MG63 (cell line): ENCODE measurements at regions not wholly inside any gene's neighbourhood (a gene's known extent, or its start where the extent isn't known, plus 50 kb on each side); places are given as distances from the start of the nearest gene placed in this dataset.
"Not testable (repeated sequence)": the region's sequence is repeated elsewhere in the genome, so short reads cannot be mapped to it uniquely, and the experiment has no call there.

Experiments used
- DNase-seq: peaks from one replicate; pipeline ENCODE4 v3.0.0-alpha.2; 2020
- H3K27me3 ChIP-seq: fragments of 250-450 bp; sonication (Bioruptor Pico); 2 replicates; pipeline ENCODE4 v1.5.1; 2020; ENCODE audit warnings: mild to moderate bottlenecking, moderate library complexity
- H3K36me3 ChIP-seq: fragments of 250-450 bp; sonication (Bioruptor Pico); 2 replicates; pipeline ENCODE4 v1.5.1; 2020; ENCODE audit warnings: mild to moderate bottlenecking, moderate library complexity
- H3K4me3 ChIP-seq: fragments of 250-450 bp; sonication (Bioruptor Pico); 2 replicates; pipeline ENCODE4 v1.5.1; 2020; ENCODE audit warnings: mild to moderate bottlenecking, moderate library complexity
- H3K9me3 ChIP-seq: fragments of 250-450 bp; sonication (Bioruptor Pico); 2 replicates; pipeline ENCODE4 v1.5.1; 2020; ENCODE audit warnings: mild to moderate bottlenecking, moderate library complexity

DNA sequence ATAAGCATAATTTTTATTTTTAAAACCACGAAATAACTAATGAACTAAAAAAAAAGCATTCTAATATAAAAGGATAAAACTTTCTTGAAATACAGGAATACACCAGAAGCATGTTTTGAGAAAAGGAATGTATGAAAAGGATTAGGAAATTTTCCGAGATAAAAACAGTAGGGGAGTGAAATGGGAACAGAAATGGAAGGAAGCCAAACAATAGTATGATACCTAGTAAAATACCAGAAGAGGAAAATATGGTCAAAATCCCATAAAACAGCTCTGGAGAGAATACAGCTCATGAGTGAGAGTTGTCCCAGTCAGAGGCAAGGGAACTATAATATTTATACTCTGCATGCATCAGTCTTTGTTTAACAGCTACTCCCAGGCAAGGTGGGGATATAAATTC is 1016.2 kb downstream of the SLC6A15 start:
- DNase-seq: no peak
- Histone ChIP-seq H3K4me3 (no peak overlapping the region), H3K36me3 (no peaks in the 10 kb centered on the region), H3K27me3 (no peaks in the 10 kb centered on the region), H3K9me3 (no peaks in the 10 kb centered on the region)

DNA sequence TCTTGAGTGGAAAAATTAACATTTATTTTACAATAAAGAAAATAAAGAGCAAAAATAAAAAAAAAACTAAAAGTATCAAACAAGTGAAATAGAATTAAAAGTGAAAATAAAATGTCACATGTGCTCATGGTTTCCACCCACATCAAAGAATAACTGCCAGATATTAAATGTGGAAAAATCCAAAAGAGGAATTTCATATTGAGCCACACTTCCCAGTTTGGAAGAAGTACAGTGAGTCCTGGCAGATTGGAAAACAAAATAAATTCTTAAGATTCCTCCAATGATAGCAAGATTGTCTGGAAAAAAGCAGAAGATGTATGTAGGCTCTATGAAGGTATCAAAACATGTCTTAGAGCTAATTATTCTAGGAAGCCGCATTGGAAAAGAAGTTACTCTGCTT is 1019.5 kb downstream of the SLC6A15 start:
- H3K9me3 ChIP-seq: no peaks in the 10 kb centered on the region
- DNase-seq: no peak
- no peaks in the 10 kb centered on the region for H3K27me3 ChIP-seq
- no peak overlapping the region for H3K4me3 ChIP-seq
- H3K36me3 ChIP-seq: no peaks in the 10 kb centered on the region

DNA sequence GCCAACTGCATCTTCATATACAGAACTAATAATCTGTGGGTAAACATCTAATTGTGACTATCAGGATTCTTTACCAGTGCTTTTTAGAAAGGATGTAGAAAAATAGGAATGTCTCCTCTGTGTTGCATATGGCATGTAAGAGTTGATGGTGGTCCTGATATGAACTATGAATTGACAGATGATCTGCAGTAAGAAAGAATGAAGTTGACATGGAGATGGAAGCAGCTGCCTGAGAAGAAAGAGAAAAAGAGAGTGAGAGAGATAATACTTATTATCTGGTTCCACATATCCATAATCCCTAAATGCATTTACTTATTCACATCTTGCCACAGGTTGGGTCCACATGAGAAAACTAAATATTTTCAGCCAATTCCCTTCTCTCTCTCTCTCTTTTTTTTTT is 1022.9 kb downstream of the SLC6A15 start:
- Histone ChIP-seq H3K27me3 (no peaks in the 10 kb centered on the region), H3K9me3 (no peaks in the 10 kb centered on the region), H3K4me3 (no peak overlapping the region), H3K36me3 (no peaks in the 10 kb centered on the region)
- no peak for DNase-seq

DNA sequence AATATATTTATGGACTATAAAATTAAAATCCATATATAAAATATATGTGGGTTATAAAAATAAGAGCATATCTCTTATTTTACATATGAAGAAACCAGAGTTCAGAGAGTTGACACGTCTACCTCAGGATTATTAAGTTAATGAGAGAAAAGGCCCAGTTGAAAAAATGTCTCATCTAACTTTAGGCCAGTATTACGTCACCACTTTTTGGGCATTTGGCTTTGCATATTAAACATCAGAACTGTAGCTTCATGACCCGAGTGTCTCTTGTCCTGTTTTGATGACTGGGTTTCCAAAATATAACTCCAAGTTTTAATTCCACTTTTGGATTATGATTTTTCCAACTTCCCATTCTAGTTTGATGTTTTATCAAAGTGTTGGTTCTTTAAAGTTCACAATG is 1026.1 kb downstream of the SLC6A15 start:
- Histone ChIP-seq H3K9me3 (no peaks in the 10 kb centered on the region), H3K4me3 (no peak overlapping the region), H3K36me3 (no peaks in the 10 kb centered on the region), H3K27me3 (no peaks in the 10 kb centered on the region)
- DNase-seq: no peak

DNA sequence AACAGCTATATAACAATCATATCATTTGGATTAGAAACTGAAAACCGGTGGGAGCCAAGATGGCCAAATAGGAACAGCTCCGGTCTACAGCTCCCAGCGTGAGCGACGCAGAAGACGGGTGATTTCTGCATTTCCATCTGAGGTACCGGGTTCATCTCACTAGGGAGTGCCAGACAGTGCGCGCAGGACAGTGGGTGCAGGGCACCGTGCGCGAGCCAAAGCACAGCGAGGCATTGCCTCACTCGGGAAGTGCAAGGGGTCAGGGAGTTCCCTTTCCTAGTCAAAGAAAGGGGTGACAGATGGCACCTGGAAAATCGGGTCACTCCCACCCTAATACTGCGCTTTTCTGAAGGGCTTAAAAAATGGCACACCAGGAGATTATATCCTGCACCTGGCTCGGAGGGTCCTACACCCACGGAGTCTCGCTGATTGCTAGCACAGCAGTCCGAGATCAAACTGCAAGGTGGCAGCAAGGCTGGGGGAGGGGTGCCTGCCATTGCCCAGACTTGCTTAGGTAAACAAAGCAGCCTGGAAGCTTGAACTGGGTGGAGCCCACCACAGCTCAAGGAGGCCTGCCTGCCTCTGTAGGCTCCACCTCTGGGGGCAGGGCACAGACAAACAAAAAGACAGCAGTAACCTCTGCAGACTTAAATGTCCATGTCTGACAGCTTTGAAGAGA is 1041.5 kb downstream of the SLC6A15 start:
- not testable (repeated sequence) for DNase-seq, H3K4me3 ChIP-seq, H3K9me3 ChIP-seq, H3K36me3 ChIP-seq, H3K27me3 ChIP-seq

DNA sequence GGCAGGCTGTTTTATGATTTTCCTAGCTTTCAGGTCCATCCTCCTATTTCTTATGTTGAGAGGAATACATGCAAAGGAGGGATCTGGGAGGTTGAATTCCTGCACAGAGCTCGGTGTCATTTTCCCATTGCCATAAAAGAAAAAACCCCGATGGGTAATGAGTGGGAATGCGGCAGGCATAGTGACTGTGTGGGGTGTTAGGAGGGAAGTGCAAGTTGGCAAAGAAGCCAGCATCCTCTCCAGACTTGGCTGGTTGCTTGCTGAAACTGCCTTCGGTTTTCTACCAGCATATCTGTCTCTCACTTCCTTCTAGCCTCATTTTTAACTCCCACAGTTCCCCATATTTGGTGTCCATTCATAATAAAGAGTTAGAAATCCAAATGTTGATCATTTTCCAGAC is 1046.1 kb downstream of the SLC6A15 start:
- Histone ChIP-seq H3K4me3 (no peak overlapping the region), H3K27me3 (no peaks in the 10 kb centered on the region), H3K9me3 (no peaks in the 10 kb centered on the region), H3K36me3 (no peaks in the 10 kb centered on the region)
- no peak for DNase-seq

DNA sequence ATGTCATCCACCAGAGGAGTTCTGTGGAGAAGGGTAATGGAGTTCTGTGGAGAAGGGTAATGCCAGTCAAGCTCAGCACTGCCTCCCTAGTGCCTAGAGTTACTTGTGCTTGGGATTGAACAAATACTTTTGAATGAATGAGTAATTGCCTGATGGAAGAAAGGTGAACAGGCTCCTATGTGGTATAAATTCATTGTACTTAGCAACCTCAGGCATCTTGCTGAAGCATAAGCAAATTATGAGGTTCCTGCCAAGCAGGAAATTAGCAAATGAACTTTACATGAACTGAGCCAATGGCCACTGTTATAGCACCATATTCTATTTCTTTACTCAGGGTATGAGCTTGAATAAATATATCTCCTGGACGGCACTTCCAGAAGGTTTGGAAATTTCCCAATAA is 1047.2 kb downstream of the SLC6A15 start:
- Histone ChIP-seq H3K36me3 (no peaks in the 10 kb centered on the region), H3K27me3 (no peaks in the 10 kb centered on the region), H3K9me3 (no peaks in the 10 kb centered on the region), H3K4me3 (no peak overlapping the region)
- no peak for DNase-seq

DNA sequence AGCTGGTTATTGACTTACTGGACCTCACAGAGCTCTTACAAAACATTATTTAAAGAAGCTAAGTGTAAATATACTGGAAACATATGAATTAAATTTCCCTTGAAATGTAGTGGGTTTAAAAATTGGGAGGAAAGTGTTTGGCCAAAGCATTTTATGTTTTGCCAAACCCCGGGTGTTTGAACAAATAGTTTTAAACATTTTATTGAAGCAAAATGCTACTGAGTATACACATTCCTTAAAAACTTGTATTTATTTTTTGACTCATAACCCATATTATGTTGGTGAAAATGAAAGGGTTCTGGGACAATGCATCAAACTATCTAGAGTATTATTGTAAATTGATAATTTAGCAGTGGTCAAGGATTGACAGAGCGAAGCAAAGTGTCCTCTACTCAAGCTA is 1048.5 kb downstream of the SLC6A15 start:
- Histone ChIP-seq H3K36me3 (no peaks in the 10 kb centered on the region), H3K9me3 (no peaks in the 10 kb centered on the region), H3K4me3 (no peak overlapping the region), H3K27me3 (no peaks in the 10 kb centered on the region)
- DNase-seq: no peak

DNA sequence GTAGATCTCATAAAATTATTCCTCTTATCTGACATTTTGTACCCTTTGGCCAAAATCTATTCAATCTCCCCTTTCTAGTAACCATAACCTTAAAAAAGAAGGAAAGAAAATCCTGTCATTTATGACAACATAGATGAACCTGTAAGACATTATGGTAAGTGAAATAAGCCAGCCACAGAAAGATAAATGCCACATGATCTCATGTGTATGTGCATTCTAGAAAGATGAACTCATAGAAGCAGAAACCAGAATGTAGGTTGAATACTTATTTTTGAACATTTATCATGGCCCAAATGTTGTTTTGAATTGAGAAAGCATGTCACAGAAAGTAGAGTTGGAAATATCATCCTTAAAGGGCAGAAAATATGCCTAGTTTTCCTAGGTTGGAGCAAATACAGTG is 1053.6 kb downstream of the SLC6A15 start:
- no peak overlapping the region for H3K4me3 ChIP-seq
- H3K36me3 ChIP-seq: no peaks in the 10 kb centered on the region
- DNase-seq: no peak
- no peaks in the 10 kb centered on the region for H3K9me3 ChIP-seq
- H3K27me3 ChIP-seq: no peaks in the 10 kb centered on the region

DNA sequence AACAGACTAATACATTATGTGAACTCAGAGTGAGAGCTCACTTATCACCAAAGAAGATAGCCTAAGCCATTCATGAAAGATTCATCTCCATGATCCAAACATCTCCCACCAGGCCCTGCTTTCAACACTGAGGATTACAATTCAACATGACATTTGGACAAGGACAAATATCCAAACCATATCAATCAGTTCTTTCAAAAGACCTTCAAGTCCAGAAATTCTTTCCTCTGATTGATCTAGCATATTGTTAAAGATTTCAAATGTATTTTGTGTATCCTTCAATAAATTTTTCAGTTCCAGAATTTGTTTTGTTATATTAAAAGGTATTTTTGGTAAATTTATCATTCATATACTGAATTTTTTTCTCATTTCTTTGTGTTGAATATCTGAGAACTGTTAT is 1055.8 kb downstream of the SLC6A15 start:
- DNase-seq: no peak
- Histone ChIP-seq H3K4me3 (no peak overlapping the region), H3K9me3 (no peaks in the 10 kb centered on the region), H3K27me3 (no peaks in the 10 kb centered on the region), H3K36me3 (no peaks in the 10 kb centered on the region)

DNA sequence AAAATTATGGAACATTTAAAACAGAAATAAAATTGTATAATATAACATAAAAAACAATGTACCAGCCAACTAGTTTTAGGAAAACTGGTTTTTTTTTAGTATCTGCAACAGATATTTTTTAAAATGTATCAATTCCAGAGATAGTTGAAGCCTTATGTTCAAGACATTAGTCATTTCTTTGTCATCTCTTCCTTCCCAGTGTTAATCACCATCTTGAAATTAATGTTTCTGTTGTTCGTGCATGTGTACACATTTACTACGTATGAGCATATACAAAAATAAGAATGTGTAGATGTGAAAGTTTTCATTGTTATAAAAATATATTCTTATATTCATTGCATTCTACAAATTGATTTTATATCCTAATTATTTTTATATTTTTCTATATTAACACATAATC is 1062.1 kb downstream of the SLC6A15 start:
- no peak overlapping the region for H3K4me3 ChIP-seq
- no peaks in the 10 kb centered on the region for H3K9me3 ChIP-seq
- DNase-seq: no peak
- no peaks in the 10 kb centered on the region for H3K27me3 ChIP-seq
- no peaks in the 10 kb centered on the region for H3K36me3 ChIP-seq

DNA sequence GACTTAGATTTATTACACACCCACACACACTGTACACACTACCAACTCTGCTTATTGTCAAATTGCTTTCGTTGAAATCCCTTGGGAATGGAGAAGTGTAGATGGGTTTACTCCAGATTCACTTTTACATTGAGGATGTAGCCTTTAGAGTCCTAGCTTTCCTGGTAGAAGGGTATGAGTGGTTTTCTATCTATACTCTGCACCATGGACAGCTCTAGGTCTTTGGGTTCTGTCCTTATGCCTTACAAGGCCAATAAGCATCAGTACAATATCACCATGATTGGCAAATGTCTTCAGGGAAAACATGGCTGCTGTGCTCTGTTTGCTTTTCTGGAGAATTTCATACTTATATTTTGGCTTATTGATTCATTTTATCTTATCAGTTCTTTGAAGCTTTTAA is 1063.9 kb downstream of the SLC6A15 start:
- Histone ChIP-seq H3K4me3 (no peak overlapping the region), H3K27me3 (no peaks in the 10 kb centered on the region), H3K9me3 (no peaks in the 10 kb centered on the region), H3K36me3 (no peaks in the 10 kb centered on the region)
- DNase-seq: no peak

DNA sequence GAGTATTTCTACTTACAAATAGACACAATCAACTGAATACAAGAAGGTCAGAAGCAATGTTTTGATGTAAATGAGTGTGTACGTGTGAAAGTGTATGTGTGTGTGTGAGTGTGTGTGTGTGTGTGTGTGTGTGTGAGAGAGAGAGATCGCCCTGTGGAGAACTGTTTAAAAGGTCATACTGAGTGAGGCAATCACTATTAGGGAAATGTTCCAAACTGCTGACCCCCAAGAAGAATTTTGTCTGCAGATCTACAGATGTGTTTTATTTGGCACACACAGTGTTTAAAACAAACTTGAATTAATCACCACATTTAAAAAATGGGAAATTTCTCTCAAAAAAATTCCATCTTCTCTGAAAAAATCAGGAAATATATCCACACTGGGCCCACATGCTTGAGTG is 1069.1 kb downstream of the SLC6A15 start:
- Histone ChIP-seq H3K36me3 (no peaks in the 10 kb centered on the region), H3K4me3 (no peak overlapping the region), H3K27me3 (no peaks in the 10 kb centered on the region), H3K9me3 (no peaks in the 10 kb centered on the region)
- DNase-seq: no peak

DNA sequence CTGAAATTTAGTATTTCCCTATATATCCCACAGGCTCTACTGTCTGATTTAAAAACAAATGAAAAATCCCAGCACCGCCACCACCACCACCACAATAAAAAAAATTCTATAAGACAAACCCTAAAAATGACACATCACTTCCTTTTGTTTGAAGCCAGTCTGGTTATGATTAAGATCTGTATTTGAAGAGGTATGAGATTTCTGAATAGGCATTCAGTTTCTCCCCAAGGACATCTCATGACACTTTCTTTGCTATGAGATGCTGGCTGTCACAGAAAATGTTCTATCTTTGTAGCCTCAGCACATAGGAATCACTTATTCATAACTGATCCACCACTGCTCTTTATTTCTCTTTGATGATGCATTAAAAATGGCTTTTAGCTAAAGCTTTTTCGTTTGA is 1071.0 kb downstream of the SLC6A15 start:
- Histone ChIP-seq H3K9me3 (no peaks in the 10 kb centered on the region), H3K27me3 (no peaks in the 10 kb centered on the region), H3K4me3 (no peak overlapping the region), H3K36me3 (no peaks in the 10 kb centered on the region)
- DNase-seq: no peak

DNA sequence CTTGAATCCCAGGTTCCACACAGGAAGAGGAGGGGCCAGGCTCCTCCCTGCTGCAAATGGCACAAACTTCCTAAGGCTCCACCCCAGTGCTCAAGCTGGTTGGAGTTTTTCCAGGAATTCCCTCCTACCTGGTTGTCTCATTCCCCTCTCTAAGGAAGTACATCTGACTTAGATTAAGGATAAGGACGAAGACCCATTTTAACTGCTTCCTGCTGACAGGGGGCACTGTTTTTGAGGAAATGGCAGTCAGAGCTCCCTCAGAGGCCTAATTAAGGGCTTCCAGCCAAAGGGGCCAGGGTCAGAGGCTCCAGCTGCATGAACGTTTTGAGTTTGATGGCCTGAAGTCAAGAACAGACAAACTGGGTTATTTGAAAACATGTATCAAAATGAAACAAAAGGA is 1084.7 kb downstream of the SLC6A15 start:
- DNase-seq: no peak
- Histone ChIP-seq H3K4me3 (no peak overlapping the region), H3K36me3 (no peaks in the 10 kb centered on the region), H3K9me3 (no peaks in the 10 kb centered on the region), H3K27me3 (no peaks in the 10 kb centered on the region)

DNA sequence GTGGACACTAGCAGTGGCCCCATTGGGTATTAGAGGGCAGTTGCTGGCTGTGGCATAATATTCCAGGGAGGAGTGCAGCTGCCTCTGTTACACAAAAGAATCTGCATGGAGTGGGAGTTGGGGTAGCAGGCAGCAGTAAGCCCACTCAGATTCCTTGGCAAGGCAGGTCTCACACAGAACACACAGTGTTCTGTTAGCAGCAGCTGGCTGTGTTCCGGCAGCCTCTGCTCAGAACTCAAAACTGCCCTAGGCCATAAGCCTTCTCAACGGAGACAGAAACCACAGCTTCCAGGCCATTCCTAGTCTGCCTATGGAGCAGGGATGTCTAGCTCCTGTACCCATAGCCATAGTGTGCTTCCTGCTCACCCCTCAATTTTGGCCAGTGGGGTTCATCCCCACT is 1085.4 kb downstream of the SLC6A15 start:
- DNase-seq: no peak
- no peak overlapping the region for H3K4me3 ChIP-seq
- no peaks in the 10 kb centered on the region for H3K27me3 ChIP-seq
- H3K9me3 ChIP-seq: no peaks in the 10 kb centered on the region
- no peaks in the 10 kb centered on the region for H3K36me3 ChIP-seq

DNA sequence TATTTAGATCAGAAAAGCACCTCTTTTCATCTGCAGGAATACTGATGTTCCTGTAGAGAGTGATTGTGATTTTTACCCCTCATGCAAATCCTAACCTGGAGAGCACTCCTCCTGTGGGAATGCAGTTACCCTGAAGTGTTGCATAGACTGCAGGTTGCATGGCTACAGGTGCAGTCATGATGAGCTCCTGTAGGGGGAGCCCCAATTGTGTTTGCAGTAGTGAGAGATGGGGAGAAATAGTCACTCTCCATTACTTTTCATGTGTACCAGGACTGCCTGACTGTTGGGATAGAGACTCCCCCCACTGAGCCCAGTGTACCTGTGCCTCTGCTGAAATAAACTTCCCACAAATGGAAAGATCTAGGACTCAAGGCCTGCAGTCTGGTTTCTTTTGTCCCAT is 1086.5 kb downstream of the SLC6A15 start:
- Histone ChIP-seq H3K27me3 (no peaks in the 10 kb centered on the region), H3K9me3 (no peaks in the 10 kb centered on the region), H3K36me3 (no peaks in the 10 kb centered on the region), H3K4me3 (no peak overlapping the region)
- DNase-seq: peak; percentile 5

DNA sequence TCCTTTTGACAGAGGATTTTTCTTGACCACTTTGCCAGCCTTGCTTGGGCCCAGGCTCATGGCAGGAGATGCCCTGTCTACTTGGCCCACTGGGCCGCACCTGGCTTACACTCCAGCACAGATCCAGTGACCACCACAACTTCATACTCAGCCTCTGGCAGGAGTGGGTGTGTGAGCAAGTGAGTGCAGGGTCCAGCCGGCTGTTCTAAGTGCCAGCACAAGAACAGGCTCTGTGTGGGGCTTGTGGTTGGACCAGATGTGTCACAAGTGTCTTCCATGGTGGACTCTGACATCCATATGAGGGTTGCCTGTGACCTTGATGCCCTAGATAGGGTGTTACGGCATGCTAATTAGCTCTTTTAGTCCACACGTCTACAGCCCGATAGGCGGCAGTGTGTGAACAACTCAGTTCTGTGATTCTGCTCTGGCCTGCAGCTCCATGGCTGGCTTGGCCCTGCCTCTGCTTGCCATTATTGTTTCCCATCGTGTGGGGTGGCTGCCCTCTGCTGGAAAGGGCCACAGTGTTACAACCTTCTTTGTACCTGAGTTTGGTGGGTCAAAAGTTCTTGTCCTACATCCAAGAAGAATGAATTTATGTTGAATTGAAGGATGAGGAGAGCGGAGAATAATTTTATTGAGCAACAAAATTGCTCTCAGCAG is 1089.1 kb downstream of the SLC6A15 start:
- peak; percentile 2 for DNase-seq
- no peak overlapping the region for H3K4me3 ChIP-seq
- H3K36me3 ChIP-seq: no peaks in the 10 kb centered on the region
- H3K27me3 ChIP-seq: no peaks in the 10 kb centered on the region
- H3K9me3 ChIP-seq: no peaks in the 10 kb centered on the region
